Neuronal stem cell (in vitro differentiated cells): ENCODE measurements at regions not wholly inside any gene's neighbourhood (a gene's known extent, or its start where the extent isn't known, plus 50 kb on each side); places are given as distances from the start of the nearest gene placed in this dataset.

ENCODE experiments used
- DNase-seq: peaks from one replicate; pipeline ENCODE4 v3.0.0-alpha.2; 2013; ENCODE audit warnings: low spot score
- H2AFZ ChIP-seq: one replicate; pipeline ENCODE4 v1.6.1; 2013; ENCODE audit warnings: mild to moderate bottlenecking, low read length, inconsistent platforms
- H2AK5ac ChIP-seq: 2 replicates; pipeline ENCODE4 v1.6.1; 2013; ENCODE audit warnings: low read depth, mild to moderate bottlenecking, inconsistent platforms, low read length, moderate library complexity, mixed read lengths
- H2BK120ac ChIP-seq: 2 replicates; pipeline ENCODE4 v1.6.1; 2013; ENCODE audit warnings: low read depth, mild to moderate bottlenecking, inconsistent platforms, low read length, moderate library complexity, mixed read lengths
- H2BK12ac ChIP-seq: one replicate; pipeline ENCODE4 v1.6.1; 2013; ENCODE audit warnings: low read length, inconsistent platforms
- H2BK15ac ChIP-seq: 2 replicates; pipeline ENCODE4 v1.6.1; 2013; ENCODE audit warnings: mild to moderate bottlenecking, low read length, inconsistent platforms, mixed read lengths
- H2BK5ac ChIP-seq: one replicate; pipeline ENCODE4 v1.6.1; 2013; ENCODE audit warnings: inconsistent platforms, mild to moderate bottlenecking, low read length, moderate library complexity
- H3K14ac ChIP-seq: one replicate; pipeline ENCODE4 v1.6.1; 2013; ENCODE audit warnings: low read length, inconsistent platforms
- H3K18ac ChIP-seq: 2 replicates; pipeline ENCODE4 v1.6.1; 2013; ENCODE audit warnings: low read length, inconsistent platforms
- H3K23ac ChIP-seq: 2 replicates; pipeline ENCODE4 v1.6.1; 2013; ENCODE audit warnings: low read depth, mild to moderate bottlenecking, mixed read lengths, low read length, inconsistent platforms; ENCODE audit not compliant: poor library complexity
- H3K27ac ChIP-seq: replicated peaks from 3 replicates; pipeline ENCODE4 v1.5.1; 2013; ENCODE audit warnings: low read length, inconsistent platforms
- H3K27me3 ChIP-seq, 3 experiments: 2 replicates each; pipeline ENCODE4 v1.6.1; 2013; ENCODE audit warnings: low read length in 3 of 3, mild to moderate bottlenecking in 2 of 3, inconsistent platforms in 1 of 3, low read depth in 1 of 3, mixed read lengths in 1 of 3, moderate library complexity in 1 of 3; ENCODE audit not compliant: control insufficient read depth in 3 of 3, insufficient read depth in 3 of 3
- H3K36me3 ChIP-seq, 2 donors: replicated peaks in 1 of 2; 2 replicates each; pipeline ENCODE4 v1.6.1; 2013; ENCODE audit warnings: low read length in 2 of 2; ENCODE audit not compliant: control insufficient read depth in 2 of 2, insufficient read depth in 2 of 2
- H3K4ac ChIP-seq: 2 replicates; pipeline ENCODE4 v1.6.1; 2013; ENCODE audit warnings: inconsistent platforms, mild to moderate bottlenecking, low read length, moderate library complexity
- H3K4me1 ChIP-seq, 2 donors: 1 replicate in 1 of 2; 2 replicates in 1 of 2; pipeline ENCODE4 v1.6.1; 2013; ENCODE audit warnings: low read length in 2 of 2, low read depth in 1 of 2; ENCODE audit not compliant: control insufficient read depth in 2 of 2, insufficient read depth in 1 of 2
- H3K4me2 ChIP-seq: one replicate; pipeline ENCODE4 v1.6.1; 2013; ENCODE audit warnings: mild to moderate bottlenecking, low read length, inconsistent platforms; ENCODE audit not compliant: insufficient read depth, poor library complexity, severe bottlenecking
- H3K4me3 ChIP-seq, 2 donors: 2 replicates each; pipeline ENCODE4 v1.5.1; 2013; ENCODE audit warnings: low read length in 2 of 2, mild to moderate bottlenecking in 2 of 2, inconsistent platforms in 1 of 2, moderate library complexity in 1 of 2
- H3K79me1 ChIP-seq: one replicate; pipeline ENCODE4 v1.6.1; 2013; ENCODE audit warnings: low read depth, mild to moderate bottlenecking, inconsistent platforms, low read length, moderate library complexity
- H3K9ac ChIP-seq: one replicate; pipeline ENCODE4 v1.6.1; 2013; ENCODE audit warnings: mild to moderate bottlenecking, low read depth, low read length, inconsistent platforms; ENCODE audit not compliant: poor library complexity
- H3K9me3 ChIP-seq, 2 donors: replicated peaks in 1 of 2; 2 replicates each; pipeline versions ENCODE3 to v1.6.1; 2013; ENCODE audit warnings: low read length in 2 of 2, mild to moderate bottlenecking in 2 of 2, inconsistent platforms in 1 of 2, low read depth in 1 of 2, mixed read lengths in 1 of 2, moderate library complexity in 1 of 2; ENCODE audit not compliant: control insufficient read depth in 2 of 2, insufficient read depth in 1 of 2
- H4K8ac ChIP-seq: one replicate; pipeline ENCODE4 v1.6.1; 2013; ENCODE audit warnings: low read depth, mild to moderate bottlenecking, inconsistent platforms, low read length, moderate library complexity
- H4K91ac ChIP-seq: one replicate; pipeline ENCODE4 v1.6.1; 2013; ENCODE audit warnings: low read length, low read depth, mild to moderate bottlenecking, inconsistent platforms; ENCODE audit not compliant: poor library complexity
- WGBS, 2 donors: extraction: QIAGEN DNeasy Blood & Tissue Kit; methylation state at CpG; one replicate each; pipeline ENCODE4 v1.1.7; 2013; ENCODE audit warnings: missing lambda C conversion rate in 2 of 2, mixed read lengths in 1 of 2; ENCODE audit not compliant: insufficient read length in 2 of 2, insufficient replicate concordance in 1 of 2; ENCODE audit errors: extremely low coverage in 2 of 2; 5-methylcytosine and 5-hydroxymethylcytosine counted together

GRCh38 chr7:25906003-25906402, 246.0 kb upstream of the NFE2L3 start:
- no CpG with 5 or more reads among the region's 3 CpGs for WGBS, 2 donors
- Histone ChIP-seq H2BK5ac (no peak overlapping the region), H3K4me1 (no peaks in the 10 kb centered on the region), H3K27ac (no peak overlapping the region), H2BK15ac (no peak overlapping the region), H4K8ac (no peak overlapping the region), H3K14ac (no peak overlapping the region), H2AFZ (no peak overlapping the region), H3K23ac (no peak overlapping the region), H4K91ac (no peak overlapping the region), H3K4me2 (no peak overlapping the region), H3K36me3 (no peaks in the 10 kb centered on the region), H2AK5ac (no peak overlapping the region), H2BK120ac (no peak overlapping the region), H3K18ac (no peak overlapping the region), H3K9ac (no peak overlapping the region), H3K27me3 (peaks cover 0 to 22% (median 0%) of the 10 kb centered on the region in 3 experiments), H3K4me3 (no peak overlapping the region), H2BK12ac (no peak overlapping the region), H3K9me3 (no peaks in the 10 kb centered on the region), H3K79me1 (no peaks in the 10 kb centered on the region), H3K4ac (no peak overlapping the region)
- no peak for DNase-seq

GRCh38 chr7:25906760-25907159, 245.2 kb upstream of the NFE2L3 start:
- no peak for DNase-seq
- Histone ChIP-seq H3K4me2 (no peak overlapping the region), H2BK5ac (no peak overlapping the region), H4K8ac (no peak overlapping the region), H3K9ac (no peak overlapping the region), H4K91ac (no peak overlapping the region), H2AFZ (no peak overlapping the region), H3K27me3 (peaks cover 0 to 22% (median 0%) of the 10 kb centered on the region in 3 experiments), H3K18ac (no peak overlapping the region), H3K9me3 (no peaks in the 10 kb centered on the region), H3K27ac (no peak overlapping the region), H2BK15ac (no peak overlapping the region), H3K4me1 (no peaks in the 10 kb centered on the region), H3K79me1 (no peaks in the 10 kb centered on the region), H3K14ac (no peak overlapping the region), H3K36me3 (no peaks in the 10 kb centered on the region), H3K4ac (no peak overlapping the region), H3K23ac (no peak overlapping the region), H2BK120ac (no peak overlapping the region), H3K4me3 (no peak overlapping the region), H2BK12ac (no peak overlapping the region), H2AK5ac (no peak overlapping the region)
- no CpG with 5 or more reads among the region's 5 CpGs for WGBS, 2 donors

- no peak overlapping the region for H3K4me2 ChIP-seq
- H2BK5ac ChIP-seq: no peak overlapping the region
- no peak overlapping the region for H2BK120ac ChIP-seq
- H3K4me3 ChIP-seq: no peak overlapping the region
- no peak overlapping the region for H4K8ac ChIP-seq
- no peak overlapping the region for H2BK12ac ChIP-seq
- H4K91ac ChIP-seq: no peak overlapping the region
- no peak overlapping the region for H3K23ac ChIP-seq
- H3K27me3 ChIP-seq: peaks cover 0 to 21% (median 0%) of the 10 kb centered on the region in 3 experiments
- H3K14ac ChIP-seq: no peak overlapping the region
- H2AFZ ChIP-seq: no peak overlapping the region
- H3K9ac ChIP-seq: no peak overlapping the region
- H3K36me3 ChIP-seq: no peaks in the 10 kb centered on the region
- no CpG with 5 or more reads among the region's 7 CpGs for WGBS, 2 donors
- H3K18ac ChIP-seq: no peak overlapping the region
- no peaks in the 10 kb centered on the region for H3K4me1 ChIP-seq
- no peak overlapping the region for H3K4ac ChIP-seq
- no peak overlapping the region for H3K27ac ChIP-seq
- no peak for DNase-seq
- no peak overlapping the region for H2AK5ac ChIP-seq
- no peaks in the 10 kb centered on the region for H3K9me3 ChIP-seq
- H3K79me1 ChIP-seq: no peaks in the 10 kb centered on the region
- no peak overlapping the region for H2BK15ac ChIP-seq
Measured at GRCh38 chr7:25907214-25907613, 244.8 kb upstream of the NFE2L3 start.

GRCh38 chr7:25907731-25908130, 244.3 kb upstream of the NFE2L3 start:
- Histone ChIP-seq H3K18ac (no peak overlapping the region), H3K79me1 (no peaks in the 10 kb centered on the region), H4K91ac (no peak overlapping the region), H4K8ac (no peak overlapping the region), H3K4me3 (no peak overlapping the region), H3K27me3 (peaks cover 0 to 19% (median 0%) of the 10 kb centered on the region in 3 experiments), H3K36me3 (no peaks in the 10 kb centered on the region), H2BK12ac (no peak overlapping the region), H3K4ac (no peak overlapping the region), H2BK120ac (no peak overlapping the region), H3K4me1 (no peaks in the 10 kb centered on the region), H2BK15ac (no peak overlapping the region), H3K4me2 (no peak overlapping the region), H3K23ac (no peak overlapping the region), H2AK5ac (no peak overlapping the region), H2AFZ (no peak overlapping the region), H3K9ac (no peak overlapping the region), H3K9me3 (no peaks in the 10 kb centered on the region), H3K27ac (no peak overlapping the region), H2BK5ac (no peak overlapping the region), H3K14ac (no peak overlapping the region)
- no CpG with 5 or more reads among the region's 5 CpGs for WGBS, 2 donors
- DNase-seq: no peak
